ENCODE measurements at regions not wholly inside any gene's neighbourhood (a gene's known extent, or its start where the extent isn't known, plus 50 kb on each side); places are given as distances from the start of the nearest gene placed in this dataset.
A peak's percentile ranks its signal among the peaks of the same experiment; 100 is the strongest.
"Not testable (repeated sequence)": the region's sequence is repeated elsewhere in the genome, so short reads cannot be mapped to it uniquely, and the experiment has no call there.

GRCh38 chrX:66912417-66912816, 273.5 kb upstream of the EDA2R start:
- no peak for DNase-seq (ENCODE audit: low read depth)

DNA sequence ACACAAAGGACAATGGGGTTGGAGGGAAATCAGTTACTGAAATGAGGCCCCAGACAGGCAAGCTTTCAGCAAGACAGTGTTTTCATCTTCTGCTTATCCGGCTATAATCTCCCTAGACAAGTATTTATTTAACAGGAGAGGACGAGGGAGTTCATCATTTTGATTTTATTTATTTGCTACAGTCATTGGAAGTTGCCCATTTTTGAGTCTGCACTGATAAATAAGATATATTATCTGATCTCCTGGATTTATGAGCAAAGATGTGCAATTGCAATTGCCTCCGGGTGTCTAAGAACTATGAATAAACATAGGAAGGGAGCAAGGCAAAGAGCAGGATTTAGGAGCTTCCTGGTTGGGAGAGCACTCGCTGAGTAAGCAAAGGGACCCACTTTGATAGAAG, 263.2 kb upstream of the EDA2R start:
- no peak for DNase-seq (ENCODE audit: low read depth)

DNA sequence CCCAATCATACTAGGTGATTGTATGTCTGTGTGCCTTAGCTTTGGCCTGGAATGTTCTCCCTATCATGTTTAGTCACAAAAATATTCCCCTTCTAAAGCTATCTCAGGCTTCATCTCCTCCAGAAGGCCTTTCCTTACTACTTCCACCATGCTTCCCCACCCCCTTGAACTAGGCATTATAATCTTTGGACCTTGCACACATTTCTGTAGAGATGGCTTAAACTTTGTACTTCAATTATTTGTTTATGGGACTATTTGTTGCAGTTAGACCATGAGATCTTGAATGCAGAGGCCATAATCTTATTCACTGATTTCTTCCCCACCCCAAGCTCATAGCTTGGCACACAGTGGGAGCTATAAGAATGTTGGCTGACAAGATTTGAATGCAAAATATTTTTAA, 262.0 kb upstream of the EDA2R start:
- DNase-seq (ENCODE audit: low read depth), result no peak

- no peak for DNase-seq (ENCODE audit: low read depth)
Measured at GRCh38 chrX:66892004-66892403, 253.1 kb upstream of the EDA2R start.

- no peak for DNase-seq (ENCODE audit: low read depth)
Measured at GRCh38 chrX:66889418-66889817, 250.5 kb upstream of the EDA2R start.

DNA sequence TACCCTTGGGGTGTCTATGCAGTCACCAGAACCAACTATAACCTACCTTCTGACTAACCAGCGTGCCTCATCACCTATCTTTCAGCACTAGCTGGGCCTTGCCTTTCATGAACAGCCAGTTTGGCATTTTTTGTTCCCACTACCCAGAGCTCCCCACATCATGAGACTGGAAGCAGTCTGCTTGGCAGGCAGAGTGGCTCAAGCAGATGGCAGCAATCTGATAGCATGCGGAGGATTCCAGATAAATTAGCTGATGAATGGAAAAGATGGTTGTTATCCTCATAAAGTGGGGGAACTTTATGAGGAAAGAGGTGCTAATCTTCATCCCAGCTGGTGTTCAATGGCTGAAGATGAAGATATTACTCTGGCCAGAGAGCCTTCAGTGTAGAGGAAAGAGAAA, 243.2 kb upstream of the EDA2R start:
- DNase-seq (ENCODE audit: low read depth), result no peak

DNA sequence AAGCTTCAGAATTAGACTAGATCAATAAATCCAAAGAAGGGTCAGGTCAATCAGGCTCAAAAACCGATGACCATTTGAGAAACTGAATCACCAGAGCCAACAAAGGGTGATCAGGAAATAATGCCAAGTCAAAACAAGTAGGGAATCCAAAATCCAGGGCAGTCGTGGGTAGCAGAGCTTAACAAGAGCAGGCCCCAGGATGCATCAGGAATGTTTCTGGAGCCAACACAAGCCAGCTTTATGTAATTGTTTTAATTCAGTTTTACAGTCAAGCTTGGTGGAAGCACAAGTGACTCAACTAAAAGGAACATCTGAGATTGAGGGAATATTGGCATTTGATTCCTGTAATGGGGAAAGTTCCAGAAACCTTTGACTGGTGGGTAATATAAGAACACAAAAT, 237.9 kb upstream of the EDA2R start:
- DNase-seq (ENCODE audit: low read depth), result no peak

GRCh38 chrX:66872771-66873170, 233.9 kb upstream of the EDA2R start:
- DNase-seq (ENCODE audit: low read depth), result no peak

DNA sequence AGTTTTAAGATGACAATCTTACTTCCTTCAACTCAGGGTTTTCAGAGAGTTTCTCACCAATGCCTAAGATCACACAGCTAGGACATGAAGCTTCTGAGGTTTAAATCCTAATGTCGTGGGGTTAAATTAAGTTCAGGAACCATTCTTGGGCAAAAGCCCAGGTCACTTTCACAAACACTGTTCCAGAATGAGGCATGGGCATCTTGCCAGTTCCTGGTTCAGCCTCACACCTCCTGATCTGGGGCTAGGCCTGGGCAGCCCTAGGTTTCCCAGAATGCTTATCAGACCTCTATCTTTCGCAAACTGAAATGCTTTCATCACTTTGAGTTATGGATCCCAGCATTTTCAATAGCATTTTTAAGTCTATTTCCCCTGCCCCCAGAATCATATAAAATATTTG, 224.8 kb upstream of the EDA2R start:
- no peak for DNase-seq (ENCODE audit: low read depth)

GRCh38 chrX:66833426-66833825, 194.5 kb upstream of the EDA2R start:
- DNase-seq (ENCODE audit: low read depth), result no peak

GRCh38 chrX:66815227-66815626, 176.3 kb upstream of the EDA2R start:
- DNase-seq (ENCODE audit: low read depth), result no peak

GRCh38 chrX:66794514-66794913, 155.6 kb upstream of the EDA2R start:
- DNase-seq (ENCODE audit: low read depth), result not testable (repeated sequence)

DNA sequence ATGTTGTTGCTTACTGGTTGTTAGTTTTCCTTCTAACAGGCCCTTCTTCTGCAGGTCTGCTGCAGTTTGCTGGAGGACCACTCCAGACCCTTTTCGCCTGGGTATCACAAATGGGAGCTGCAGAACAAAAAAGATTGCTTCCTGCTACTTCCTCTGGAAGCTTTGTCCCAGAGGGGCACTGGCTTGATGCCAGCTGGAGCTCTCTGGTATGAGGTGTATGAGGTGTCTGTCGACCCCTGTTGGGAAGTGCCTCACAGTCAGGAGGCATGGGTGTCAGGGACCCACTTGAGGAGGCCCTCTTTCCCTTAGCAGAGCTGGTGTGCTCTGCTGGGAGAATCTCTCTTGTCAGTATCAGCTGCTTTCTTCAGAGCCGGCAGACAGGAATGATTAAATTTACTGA, 127.4 kb upstream of the EDA2R start:
- no peak for DNase-seq (ENCODE audit: low read depth)

GRCh38 chrX:66760651-66761050, 121.8 kb upstream of the EDA2R start:
- DNase-seq (ENCODE audit: low read depth), result no peak

DNA sequence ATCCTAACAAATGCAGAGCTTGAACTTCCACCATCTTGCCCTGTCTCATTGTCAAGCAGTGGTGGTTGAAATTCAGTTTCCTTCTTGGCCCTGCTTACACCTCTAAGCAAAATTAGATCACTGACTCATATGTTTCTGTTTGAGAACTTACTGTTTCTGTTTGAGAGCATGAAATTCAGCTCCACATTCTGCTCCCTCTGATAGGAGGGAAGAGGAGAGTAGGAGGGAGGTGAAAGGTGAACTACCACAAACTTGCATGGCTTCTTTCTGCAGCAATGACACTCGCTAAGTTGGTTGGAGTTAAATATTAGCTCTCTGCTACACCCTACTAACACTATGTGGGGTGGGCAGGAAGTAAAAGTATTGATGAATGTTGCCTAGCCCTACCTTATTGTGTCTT, 117.8 kb upstream of the EDA2R start:
- no peak for DNase-seq (ENCODE audit: low read depth)

DNA sequence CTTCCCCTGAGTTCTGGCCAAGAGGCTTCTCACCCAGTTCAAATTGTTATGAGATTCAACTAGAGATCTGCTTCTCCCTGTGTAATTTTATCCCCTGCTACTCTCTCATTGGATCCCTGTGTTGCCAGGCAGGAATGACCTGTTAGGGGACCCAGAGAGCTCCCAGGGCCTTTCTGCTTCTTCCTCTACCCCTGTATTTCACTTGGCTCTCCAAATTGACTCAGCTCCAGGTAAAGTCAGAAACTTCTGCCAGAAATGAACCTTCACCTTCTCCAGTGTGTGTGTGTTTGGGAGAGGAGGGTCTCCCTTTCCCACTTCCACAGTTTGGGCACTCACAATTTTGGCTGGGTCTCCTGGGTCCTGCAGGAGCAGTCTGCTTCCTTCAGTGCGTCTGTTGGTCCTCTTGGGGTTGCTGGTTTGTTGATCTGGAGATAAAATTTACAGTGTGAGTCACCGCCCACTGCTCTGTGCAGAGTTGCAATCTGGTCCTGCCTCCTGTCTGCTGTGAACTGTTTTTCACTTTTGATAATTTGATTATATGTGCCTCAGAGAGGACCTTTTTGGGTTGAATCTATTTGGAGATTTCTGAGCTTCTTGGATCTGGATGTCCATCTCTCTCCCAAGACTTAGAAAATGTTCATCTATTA, 112.4 kb upstream of the EDA2R start:
- DNase-seq (ENCODE audit: low read depth), result no peak

DNA sequence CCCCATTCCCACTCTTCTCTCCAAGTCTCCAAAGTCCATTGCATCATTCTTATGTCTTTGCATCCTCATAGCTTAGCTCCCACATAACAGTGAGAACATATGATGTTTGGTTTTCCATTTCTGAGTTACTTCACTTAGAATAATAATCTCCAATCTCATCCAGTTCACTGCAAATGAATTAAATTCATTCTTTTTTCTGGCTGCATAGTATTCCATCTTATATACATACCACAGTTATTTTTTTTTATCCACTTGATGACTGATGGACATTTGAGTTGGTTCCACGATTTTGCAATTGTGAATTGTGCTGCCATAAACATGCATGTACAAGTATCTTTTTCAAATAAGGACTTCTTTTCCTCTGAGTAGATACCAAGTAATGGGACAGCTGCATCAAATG, 105.6 kb upstream of the EDA2R start:
- DNase-seq (ENCODE audit: low read depth), result not testable (repeated sequence)

DNA sequence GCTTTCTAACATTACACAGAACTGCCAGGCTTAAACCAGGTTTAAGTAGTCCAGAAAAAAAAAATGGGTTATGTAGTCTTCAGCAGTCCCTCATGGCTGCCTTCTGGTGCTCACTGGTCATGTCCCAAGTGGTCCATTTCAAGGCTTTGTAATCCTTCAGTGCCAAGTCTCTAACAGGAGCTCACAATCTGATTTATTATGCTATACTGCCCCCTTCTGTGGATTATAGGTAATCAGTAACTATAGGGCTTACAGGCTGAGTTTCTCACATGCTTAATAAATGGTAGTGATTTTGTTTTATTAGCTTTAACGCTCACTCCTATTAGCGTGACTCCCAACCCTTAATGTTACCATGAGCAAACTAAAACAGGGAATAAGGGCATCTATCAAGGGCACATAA, 92.5 kb upstream of the EDA2R start:
- no peak for DNase-seq (ENCODE audit: low read depth)

DNA sequence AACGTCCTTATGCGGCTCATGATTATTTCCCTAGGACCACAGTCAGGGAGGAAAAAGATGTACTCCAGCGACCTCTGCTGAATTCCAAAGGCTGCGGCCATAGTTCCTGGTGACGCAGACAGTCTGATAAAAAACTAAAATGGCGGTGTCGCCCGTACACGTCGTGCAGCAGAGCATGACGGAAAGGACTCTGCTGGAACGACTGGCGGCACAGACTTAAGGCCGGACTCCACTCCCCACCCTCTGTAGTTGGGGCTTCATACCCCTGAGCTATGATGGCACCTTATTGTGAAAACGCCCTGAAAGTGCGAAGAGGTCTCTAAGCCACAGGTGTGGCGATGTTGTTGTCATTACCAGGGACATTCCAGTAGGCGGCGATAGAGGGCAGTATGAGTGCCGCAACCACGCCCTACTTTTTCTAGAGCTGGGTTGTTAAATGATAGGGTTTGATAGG, 90.0 kb upstream of the EDA2R start:
- peak; percentile 3 for DNase-seq (ENCODE audit: low read depth)

GRCh38 chrX:66717926-66718325, 79.0 kb upstream of the EDA2R start:
- DNase-seq (ENCODE audit: low read depth), result no peak

DNA sequence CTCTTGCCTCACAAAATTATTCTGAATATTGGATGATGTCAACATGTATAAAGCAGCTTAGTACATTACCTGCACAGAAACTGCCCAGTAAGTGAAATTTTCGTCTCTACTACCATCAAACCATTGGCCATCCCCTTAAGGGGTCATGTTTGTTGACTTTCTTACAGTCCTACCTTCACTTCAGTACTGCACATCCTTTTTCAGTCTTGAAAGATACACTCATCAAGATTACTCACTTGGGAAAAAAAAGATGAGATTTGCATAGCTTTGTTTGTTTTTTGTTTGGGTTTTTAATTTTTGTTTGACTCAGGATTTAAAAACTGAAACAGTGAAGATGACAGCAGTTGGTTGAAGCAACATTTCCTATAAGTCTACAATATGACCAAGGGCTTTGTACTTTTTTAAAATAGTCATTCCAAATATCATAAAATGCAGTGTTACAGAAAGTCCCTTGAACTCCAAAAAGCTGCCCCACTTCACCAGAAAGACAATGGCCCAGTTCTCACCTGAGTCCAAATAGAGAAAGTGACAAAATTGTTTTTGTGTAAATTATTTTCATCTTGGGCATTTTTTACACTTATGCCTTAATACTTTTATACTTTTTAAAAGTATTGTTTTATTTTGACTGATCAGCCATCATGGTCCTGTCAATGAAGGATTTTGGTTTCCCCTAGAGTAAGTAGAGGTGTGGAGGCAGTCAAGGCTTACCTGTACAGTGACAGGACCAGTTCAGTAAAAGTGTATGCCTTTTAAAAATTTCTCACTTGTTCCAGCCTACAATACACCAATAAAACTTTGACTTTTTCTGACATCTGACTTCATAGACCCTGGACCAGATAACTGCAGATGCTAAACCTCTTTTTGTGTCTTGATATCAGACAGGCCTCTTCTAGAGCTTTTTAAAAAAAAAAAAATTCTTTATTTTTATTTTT, 59.7 kb upstream of the EDA2R start:
- no peak for DNase-seq (ENCODE audit: low read depth)

DNA sequence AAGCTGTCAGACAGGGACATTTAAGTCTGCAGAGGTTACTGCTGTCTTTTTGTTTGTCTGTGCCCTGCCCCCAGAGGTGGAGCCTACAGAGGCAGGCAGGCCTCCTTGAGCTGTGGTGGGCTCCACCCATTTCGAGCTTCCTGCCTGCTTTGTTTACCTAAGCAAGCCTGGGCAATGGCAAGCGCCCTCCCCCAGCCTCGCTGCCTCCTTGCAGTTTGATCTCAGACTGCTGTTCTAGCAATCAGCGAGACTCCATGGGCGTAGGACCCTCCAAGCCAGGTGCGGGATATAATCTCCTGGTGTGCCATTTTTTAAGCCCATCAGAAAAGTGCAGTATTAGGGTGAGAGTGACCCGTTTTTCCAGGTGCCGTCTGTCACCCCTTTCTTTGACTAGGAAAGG, 53.6 kb upstream of the EDA2R start:
- not testable (repeated sequence) for DNase-seq (ENCODE audit: low read depth)

Data from Daoy (cell line).